Stimulated activated CD4-positive, alpha-beta T cell treated with anti-CD3 and anti-CD28 coated beads, Interleukin-15, amount 100 ng/mL, for 1 hour (primary cell): ENCODE measurements at regions not wholly inside any gene's neighbourhood (a gene's known extent, or its start where the extent isn't known, plus 50 kb on each side); places are given as distances from the start of the nearest gene placed in this dataset.
"Not testable (repeated sequence)": the region's sequence is repeated elsewhere in the genome, so short reads cannot be mapped to it uniquely, and the experiment has no call there.

ENCODE experiments used
- DNase-seq, 2 donors: peaks; one replicate each; pipeline ENCODE4 v3.0.0-alpha.2; 2020; ENCODE audit warnings: low read depth in 1 of 2, low spot score in 1 of 2

DNA sequence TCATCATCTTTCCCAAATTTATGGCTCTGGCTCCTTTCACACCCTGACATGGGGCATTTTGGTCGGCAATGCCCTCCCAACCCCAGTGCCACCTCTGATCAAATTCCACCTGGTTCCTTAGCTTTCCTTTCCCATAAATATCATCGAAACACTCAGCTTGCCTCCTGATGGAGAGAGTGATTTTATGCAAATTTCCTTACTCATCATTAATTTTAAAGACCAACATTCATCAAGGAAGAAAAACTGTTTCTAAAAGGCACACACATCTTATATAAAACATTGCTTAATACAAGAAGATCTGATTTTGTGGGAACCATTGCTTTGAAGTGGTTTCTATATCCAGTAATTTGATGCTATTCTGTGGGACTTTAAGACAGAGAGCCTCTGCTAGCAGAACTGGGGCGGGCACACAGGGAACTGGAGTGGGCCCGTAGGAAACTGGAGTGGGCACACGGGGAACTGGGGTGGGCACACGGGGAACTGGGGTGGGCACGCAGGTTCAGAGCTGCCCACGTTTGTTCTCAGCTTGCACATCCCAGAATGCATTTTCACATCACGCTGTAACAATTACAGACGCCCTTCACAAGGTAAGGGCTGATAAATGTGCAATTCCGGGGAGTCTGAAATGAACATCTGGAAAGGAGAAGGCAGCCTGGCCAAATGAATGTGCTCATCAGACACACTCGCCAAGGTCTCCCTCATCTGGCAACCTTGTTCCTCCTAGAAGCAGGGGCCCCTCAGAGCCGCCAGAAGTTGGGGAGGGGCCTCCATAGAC, 174.2 kb downstream of the RTP5 start:
- DNase-seq: no peak

GRCh38 chr2:242044313-242044590, 174.7 kb downstream of the RTP5 start:
- no peak for DNase-seq

DNA sequence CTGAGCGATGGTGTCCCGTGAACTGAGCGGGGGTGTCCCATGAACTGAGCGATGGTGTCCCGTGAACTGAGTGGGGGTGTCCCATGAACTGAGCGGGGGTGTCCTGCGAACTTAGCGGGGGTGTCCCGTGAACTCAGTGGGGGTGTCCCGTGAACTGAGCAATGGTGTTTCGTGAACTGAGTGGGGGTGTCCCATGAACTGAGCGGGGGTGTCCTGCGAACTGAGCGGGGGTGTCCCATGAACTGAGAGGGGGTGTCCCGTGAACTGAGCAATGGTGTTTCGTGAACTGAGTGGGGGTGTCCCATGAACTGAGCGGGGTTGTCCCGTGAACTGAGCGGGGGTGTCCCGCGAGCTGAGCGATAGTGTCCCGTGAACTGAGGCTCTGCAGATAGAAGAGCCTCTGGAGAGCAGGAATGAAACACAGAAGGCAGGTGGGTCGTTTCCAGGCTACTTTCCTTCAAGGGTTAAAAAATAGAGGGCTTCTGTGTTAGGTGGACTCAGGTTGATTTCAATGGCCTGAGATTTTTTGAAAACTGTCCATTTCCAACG, 176.1 kb downstream of the RTP5 start:
- DNase-seq: not testable (repeated sequence)

- no peak for DNase-seq
Observed at GRCh38 chr2:242046206-242046826, 176.8 kb downstream of the RTP5 start.

- DNase-seq: no peak
Observed at GRCh38 chr2:242047963-242048362, 178.4 kb downstream of the RTP5 start.

GRCh38 chr2:242048479-242048878, 178.9 kb downstream of the RTP5 start:
- no peak for DNase-seq

- not testable (repeated sequence) for DNase-seq
Observed at GRCh38 chr2:242049492-242049891, 180.0 kb downstream of the RTP5 start.

- DNase-seq: no peak
Observed at GRCh38 chr2:242051463-242051862, 181.9 kb downstream of the RTP5 start.

GRCh38 chr2:242052421-242052820, 182.9 kb downstream of the RTP5 start:
- DNase-seq: no peak

DNA sequence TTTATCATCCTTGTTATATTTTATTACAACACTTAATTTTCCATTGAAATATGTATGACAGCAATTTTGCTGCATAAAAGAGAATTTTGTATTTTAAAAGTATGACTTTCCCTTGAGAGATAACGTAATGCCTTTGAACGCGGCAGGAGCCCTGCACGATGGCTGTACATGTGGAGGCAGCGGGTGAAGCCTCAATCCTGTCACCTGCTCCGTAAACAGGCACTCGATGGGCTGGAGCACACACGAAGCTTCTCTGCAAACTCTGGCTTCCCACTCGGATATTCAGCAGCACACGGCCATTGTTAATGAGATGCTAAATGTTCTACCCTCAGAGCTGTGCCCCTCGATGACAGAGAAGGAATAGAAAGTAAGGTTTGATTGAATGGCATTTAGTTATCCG, 184.4 kb downstream of the RTP5 start:
- DNase-seq: no peak

GRCh38 chr2:242054406-242054805, 184.9 kb downstream of the RTP5 start:
- DNase-seq: no peak

- DNase-seq: no peak
Observed at GRCh38 chr2:242054881-242055801, 185.6 kb downstream of the RTP5 start.

DNA sequence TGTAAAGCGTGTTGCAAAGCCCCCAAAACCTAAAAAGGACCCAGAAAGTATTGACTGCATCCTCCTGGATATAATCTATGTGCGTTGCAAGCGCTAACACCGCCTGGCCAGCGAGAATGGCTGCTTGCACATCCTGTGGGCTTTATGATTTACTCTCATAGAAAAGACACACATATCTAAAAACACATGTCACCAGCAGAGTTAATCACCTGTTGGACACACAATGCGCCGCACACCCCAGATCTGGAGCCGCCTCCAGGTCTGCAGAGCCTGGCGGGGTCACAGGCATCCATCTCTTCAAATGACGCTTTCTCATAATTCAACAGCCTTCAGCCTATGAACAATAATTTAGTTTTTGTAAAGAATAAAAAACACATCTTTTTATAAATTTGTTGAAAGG, 186.5 kb downstream of the RTP5 start:
- DNase-seq: no peak

DNA sequence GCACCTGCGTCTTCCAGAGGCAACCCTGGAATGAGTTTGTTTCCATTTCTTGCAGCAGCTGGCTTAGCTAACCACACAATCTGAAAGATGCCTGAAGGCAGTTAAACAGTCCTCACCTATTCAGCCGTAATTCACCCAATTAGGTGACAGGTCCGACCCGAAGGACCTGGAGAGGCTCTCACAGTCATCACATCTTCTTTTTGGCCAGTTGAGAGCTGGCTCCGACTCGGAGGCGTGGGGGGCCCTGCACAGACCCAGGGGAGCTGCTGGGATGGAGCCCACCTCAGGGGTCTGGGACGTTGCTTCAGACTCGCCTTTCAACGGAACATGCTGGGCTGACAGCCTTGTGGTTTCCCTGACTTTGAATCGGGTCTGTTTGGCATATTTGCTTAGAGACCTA, 187.3 kb downstream of the RTP5 start:
- DNase-seq: no peak

DNA sequence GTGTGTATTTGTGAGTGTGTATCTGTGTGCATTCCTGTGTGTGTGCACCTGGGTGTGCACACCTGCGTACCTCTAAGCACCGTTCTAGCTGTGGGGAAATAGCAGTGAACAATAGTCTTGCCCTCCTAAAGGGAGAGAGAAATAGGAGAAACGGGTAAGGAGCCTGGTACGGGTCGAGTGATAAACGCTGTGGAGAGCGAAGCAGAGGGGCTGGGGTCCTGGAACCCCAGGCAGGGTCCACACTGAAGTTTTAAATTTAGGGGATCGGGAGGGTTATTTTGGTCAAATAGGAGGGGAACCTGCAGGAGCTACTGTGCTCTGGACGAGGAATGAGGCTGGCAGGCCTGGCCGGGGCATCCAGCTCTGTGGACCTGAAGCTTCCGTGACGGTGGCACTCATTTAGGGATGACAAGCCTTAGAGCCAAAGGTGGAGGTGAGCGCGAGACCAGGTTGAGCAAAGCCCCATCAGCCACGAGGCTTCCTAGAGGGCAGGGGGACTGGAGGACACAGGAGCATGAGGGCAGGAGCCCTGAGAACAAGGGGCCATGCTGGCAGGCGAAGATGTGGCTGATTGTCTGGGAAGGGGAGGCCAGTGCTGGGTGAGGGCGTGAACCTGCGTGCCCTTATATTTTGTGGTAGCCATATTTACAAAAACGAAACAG, 188.0 kb downstream of the RTP5 start:
- no peak for DNase-seq

DNA sequence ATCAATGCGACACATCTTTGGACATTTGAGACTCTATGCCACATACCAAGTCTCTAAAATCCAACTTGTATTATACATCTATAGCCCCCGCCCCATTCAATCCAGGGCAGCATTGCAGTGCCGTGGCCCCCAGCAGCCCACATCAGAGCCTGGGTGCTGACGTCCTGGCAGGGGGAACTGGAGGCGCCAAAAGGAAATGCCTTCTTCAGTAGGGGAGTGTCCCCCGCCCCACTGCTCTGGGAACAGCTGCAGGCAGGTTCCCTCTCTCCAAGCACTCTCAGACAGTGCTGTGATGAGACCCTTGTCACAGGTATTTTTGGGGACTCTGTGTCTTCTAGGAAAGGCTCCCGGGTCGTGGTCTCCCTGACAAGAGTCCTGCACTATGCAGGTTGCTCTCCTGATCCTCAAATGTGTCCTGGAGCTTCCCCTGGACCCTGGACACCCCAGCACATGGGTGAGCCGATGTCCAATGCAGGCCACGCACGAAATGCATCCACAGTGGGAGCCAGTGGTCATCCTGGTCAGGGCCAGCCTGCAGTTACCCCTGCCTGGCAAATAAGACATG, 188.7 kb downstream of the RTP5 start:
- DNase-seq: no peak

GRCh38 chr2:242059566-242059965, 190.0 kb downstream of the RTP5 start:
- DNase-seq: no peak

DNA sequence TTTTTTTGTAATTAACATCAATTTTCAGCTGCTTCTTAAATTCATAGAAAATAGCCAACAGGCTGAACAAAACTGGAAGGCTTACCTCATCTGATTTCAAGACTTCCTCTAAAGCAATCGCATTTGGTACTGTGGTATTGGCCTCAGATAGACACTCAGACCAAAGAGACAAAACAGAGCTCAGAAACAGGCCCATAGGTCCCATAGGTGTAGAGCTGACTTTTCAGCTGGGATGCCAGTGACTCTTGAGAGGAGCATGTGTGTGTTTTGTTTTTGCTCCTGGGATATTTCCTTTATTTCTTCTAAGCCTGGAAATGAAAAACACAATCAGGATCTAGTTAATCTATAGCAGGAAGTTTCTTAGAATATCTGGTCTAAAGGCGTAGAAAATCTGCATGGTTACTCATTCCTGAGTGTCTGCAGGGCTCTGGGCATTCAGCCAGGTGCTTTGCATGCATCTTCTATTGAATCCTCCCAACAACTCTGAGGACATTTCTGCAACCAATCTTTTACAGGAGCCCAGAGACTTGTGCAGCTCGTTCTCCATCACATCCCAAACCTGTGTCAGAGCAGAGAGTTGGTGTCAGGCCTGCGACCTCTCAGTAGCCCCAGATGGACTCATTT, 190.8 kb downstream of the RTP5 start:
- DNase-seq: no peak

DNA sequence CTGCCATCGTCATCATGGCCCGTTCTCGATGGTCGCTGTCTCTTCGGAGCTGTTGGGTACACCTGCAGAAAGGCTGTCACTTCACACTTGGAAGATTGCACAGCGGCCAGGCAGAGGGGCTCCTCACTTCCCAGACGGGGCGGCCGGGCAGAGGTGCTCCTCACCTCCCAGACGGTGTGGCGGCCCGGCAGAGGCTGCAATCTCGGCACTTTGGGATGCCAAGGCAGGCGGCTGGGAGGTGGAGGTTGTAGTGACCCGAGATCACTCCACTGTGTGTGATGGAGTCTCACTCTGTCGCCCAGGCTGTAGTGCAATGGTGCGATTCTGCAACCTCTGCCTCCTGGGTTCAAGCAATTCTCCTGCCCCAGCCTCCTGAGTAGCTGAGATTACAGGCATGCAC, 192.4 kb downstream of the RTP5 start:
- not testable (repeated sequence) for DNase-seq

GRCh38 chr2:242063436-242063835, 193.9 kb downstream of the RTP5 start:
- no peak for DNase-seq
